Left renal pelvis (tissue), 4 donors: ENCODE measurements at regions not wholly inside any gene's neighbourhood (a gene's known extent, or its start where the extent isn't known, plus 50 kb on each side); places are given as distances from the start of the nearest gene placed in this dataset.

Experiments used
- DNase-seq, 4 donors: peaks; one replicate each; pipeline ENCODE4 v3.0.0-alpha.2; 2013; ENCODE audit warnings: low read depth in 4 of 4, low spot score in 3 of 4

DNA sequence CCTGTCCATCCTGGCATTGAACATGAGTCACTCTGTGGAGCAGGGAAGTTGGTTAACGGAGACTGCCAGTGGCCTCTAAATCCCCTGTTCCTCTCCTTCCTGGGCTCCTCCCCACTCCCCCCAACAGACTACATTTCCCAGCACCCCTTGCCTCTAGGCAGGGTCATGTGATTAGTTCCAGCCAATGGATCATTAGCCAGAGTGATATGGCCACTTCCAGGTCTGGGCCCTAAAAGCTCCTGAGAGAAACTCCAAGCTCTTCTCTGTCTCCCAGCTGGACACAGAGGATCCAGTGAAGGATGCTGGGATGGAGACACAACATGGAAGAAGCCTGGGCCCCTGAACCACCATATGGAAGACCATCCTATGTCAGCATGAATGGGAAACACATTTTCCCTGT lies 54.4 kb upstream of the RFLNA start:
- DNase-seq: no peak

DNA sequence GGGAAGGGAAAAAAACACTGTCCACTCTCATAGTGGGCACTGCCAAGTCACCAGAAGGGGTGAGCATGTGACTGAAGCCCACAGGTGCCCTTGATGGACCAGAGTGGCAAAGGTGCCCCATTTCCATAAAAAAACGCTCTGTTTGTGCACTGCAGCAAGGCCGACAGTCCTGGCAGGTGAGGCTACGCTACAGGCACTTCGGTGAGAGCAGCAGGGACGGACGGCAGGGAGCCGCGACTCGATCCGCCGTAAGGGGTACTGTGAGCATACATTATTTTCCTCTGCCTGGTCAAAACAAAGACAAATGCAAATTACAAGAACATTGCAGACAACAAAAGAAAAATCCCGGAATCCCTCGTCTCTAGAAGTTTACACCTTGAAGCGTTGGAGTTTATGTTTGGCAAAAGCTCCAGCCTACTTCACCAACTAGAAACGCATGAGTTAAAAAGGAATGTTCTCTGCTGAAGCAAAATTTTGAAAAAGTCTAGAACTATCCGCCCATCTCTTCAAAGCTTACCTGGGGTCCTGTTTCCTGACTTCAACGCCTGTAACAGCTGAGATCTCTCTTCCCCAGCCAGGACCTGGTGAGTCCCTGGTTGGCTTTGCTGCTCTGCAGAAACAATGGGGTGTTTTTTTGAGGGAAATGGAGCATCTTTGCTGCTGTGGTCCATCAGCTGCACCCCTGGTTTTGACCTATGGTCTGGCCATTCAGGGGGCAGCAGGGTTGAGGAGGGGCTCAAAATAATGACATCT lies 52.9 kb upstream of the RFLNA start:
- no peak for DNase-seq

DNA sequence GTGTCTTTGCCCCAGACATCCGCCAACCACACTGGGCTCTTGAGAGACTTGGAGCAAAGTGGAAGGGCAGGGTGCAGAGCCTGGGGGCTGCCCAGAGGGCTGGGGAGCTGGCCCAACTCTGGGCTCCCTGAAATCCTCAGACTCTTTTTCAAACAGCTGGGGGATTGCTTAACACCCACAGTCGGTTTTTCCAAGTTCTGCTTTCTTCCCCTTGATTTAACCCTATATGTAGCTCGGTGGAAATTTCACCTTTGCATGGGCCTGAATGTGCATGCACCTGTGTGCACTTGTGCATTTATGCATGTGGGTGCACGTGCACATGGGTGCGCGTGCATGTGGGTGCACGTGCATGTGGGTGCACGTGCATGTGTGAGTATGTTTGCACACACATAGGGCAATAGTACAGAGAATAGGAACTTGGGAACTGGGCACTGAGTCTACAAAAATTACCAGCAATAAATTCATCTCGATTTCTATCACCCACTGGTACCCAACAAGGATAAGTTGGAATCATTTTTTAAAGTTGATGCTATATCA lies 52.3 kb upstream of the RFLNA start:
- DNase-seq: no peak

DNA sequence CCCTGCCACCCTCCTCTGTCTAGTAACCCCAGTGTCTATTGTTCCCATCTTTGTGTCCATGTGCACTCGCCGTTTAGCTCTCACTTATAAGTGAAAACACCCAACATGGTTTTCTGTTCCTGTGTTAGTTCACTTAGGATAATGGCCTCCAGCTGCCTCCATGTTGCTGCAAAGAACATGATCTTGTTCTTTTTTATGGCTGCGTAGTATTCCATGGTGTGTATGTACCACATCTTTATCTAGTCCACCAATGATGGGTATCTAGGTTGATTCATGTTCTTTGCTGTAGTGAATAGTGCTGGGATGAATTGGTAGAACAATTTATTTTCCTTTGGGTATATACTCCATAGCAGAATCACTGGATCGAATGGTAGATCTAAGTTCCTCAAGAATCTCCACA lies 51.0 kb upstream of the RFLNA start:
- no peak for DNase-seq
